SK-N-SH (cell line): ENCODE measurements at regions not wholly inside any gene's neighbourhood (a gene's known extent, or its start where the extent isn't known, plus 50 kb on each side); places are given as distances from the start of the nearest gene placed in this dataset.

Experiments
- CTCF ChIA-PET: fragments of 300-600, 350-600 bp; formaldehyde crosslinking; extraction: SDS; loops from one replicate; lab custom pipeline; 2021; lab: Yijun Ruan, JAX
- POLR2A ChIA-PET: fragments of 350-600 bp; sonication (Branson Sonifier 250); formaldehyde crosslinking; extraction: SDS; loops from one replicate; lab custom pipeline; 2020; ENCODE audit warnings: antibody characterized with exemption, inconsistent platforms; lab: Yijun Ruan, JAX
- DNase-seq: peaks from one replicate; pipeline ENCODE4 v3.0.0; 2012
- H2AFZ ChIP-seq: fragments of 200-600 bp; sonication (generic); 2 replicates; pipeline ENCODE4 v1.8.1; 2016; ENCODE audit warnings: antibody characterized with exemption, mild to moderate bottlenecking, low read depth
- H3F3A ChIP-seq: fragments of 200-600 bp; sonication (generic); replicated peaks from 2 replicates; pipeline ENCODE3; 2016; ENCODE audit warnings: antibody characterized with exemption, mild to moderate bottlenecking; ENCODE audit not compliant: insufficient read depth
- H3K27ac ChIP-seq, 2 experiments: fragments of 200-500 bp in 1 of 2; fragments of 200-600 bp in 1 of 2; sonication (Bioruptor generic) in 1 of 2; sonication (generic), shearing (Covaris generic) in 1 of 2; 2 replicates each; pipeline versions ENCODE4 v1.5.1 to v1.6.1; 2014 to 2016; ENCODE audit warnings: low read depth in 2 of 2, inconsistent platforms in 1 of 2, low read length in 1 of 2, mild to moderate bottlenecking in 1 of 2, mixed read lengths in 1 of 2
- H3K27me3 ChIP-seq: fragments of 200-600 bp; sonication (generic), shearing (Covaris generic); 2 replicates; pipeline ENCODE4 v1.6.1; 2016; ENCODE audit warnings: mixed run types; ENCODE audit not compliant: insufficient read depth
- H3K36me3 ChIP-seq, 2 experiments: fragments of 200-500 bp in 1 of 2; fragments of 200-600 bp in 1 of 2; sonication (Bioruptor generic) in 1 of 2; sonication (generic) in 1 of 2; replicated peaks in 1 of 2; 2 replicates each; pipeline versions ENCODE3 to v1.5.1; 2014 to 2016; ENCODE audit warnings: low read length in 1 of 2, mild to moderate bottlenecking in 1 of 2; ENCODE audit not compliant: insufficient read depth in 2 of 2, control insufficient read depth in 1 of 2
- H3K4me1 ChIP-seq, 2 experiments: fragments of 200-500 bp in 1 of 2; fragments of 200-600 bp in 1 of 2; sonication (Bioruptor generic) in 1 of 2; sonication (generic), shearing (Covaris generic) in 1 of 2; 2 replicates each; pipeline versions ENCODE4 v1.5.1 to v1.6.1; 2014 to 2016; ENCODE audit warnings: low read depth in 1 of 2, low read length in 1 of 2, mixed run types in 1 of 2; ENCODE audit not compliant: insufficient read depth in 2 of 2, control insufficient read depth in 1 of 2
- H3K4me2 ChIP-seq: fragments of 200-600 bp; sonication (generic), shearing (Covaris generic); 2 replicates; pipeline ENCODE4 v1.6.1; 2017; ENCODE audit warnings: mixed run types
- H3K4me3 ChIP-seq, 2 experiments: fragments of 200-500 bp in 1 of 2; fragments of 200-600 bp in 1 of 2; sonication (Bioruptor generic) in 1 of 2; sonication (generic), shearing (Covaris generic) in 1 of 2; 2 replicates each; pipeline versions ENCODE4 v1.5.1 to v1.8.1; 2014 to 2016; ENCODE audit warnings: low read depth in 2 of 2, inconsistent platforms in 1 of 2, low read length in 1 of 2, mild to moderate bottlenecking in 1 of 2, mixed read lengths in 1 of 2, moderate library complexity in 1 of 2
- H3K79me2 ChIP-seq: fragments of 200-600 bp; sonication (generic); 2 replicates; pipeline ENCODE4 v1.8.1; 2017; ENCODE audit warnings: mild to moderate bottlenecking; ENCODE audit not compliant: insufficient read depth
- H3K9ac ChIP-seq: fragments of 200-600 bp; sonication (generic); 2 replicates; pipeline ENCODE4 v1.6.1; 2017; ENCODE audit warnings: mixed run types
- H3K9me2 ChIP-seq: fragments of 200-600 bp; sonication (generic); 2 replicates; pipeline ENCODE4 v1.6.1; 2017; ENCODE audit warnings: mixed run types
- H3K9me3 ChIP-seq: fragments of 200-600 bp; sonication (generic); 2 replicates; pipeline ENCODE4 v1.6.1; 2017; ENCODE audit warnings: mixed run types, mild to moderate bottlenecking, moderate library complexity
- H4K20me1 ChIP-seq: fragments of 200-600 bp; sonication (generic); 2 replicates; pipeline ENCODE4 v1.6.1; 2017; ENCODE audit warnings: mild to moderate bottlenecking, mixed run types; ENCODE audit not compliant: insufficient read depth
- CHD2 ChIP-seq: fragments of 150-350 bp; IDR thresholded peaks from 2 replicates; pipeline ENCODE4 v1.6.1; 2018; ENCODE audit warnings: low read length; ENCODE audit not compliant: partially characterized antibody
- ELF1 ChIP-seq: IDR thresholded peaks from 2 replicates; pipeline ENCODE4 v1.4.0; 2012
- EP300 ChIP-seq, 2 experiments: IDR thresholded peaks; 2 replicates each; pipeline versions ENCODE4 v1.4.0 to v1.6.1; 2012; ENCODE audit warnings: borderline replicate concordance in 1 of 2, low read depth in 1 of 2, low read length in 1 of 2
- EZH2phosphoT487 ChIP-seq: fragments of 200-600 bp; sonication (generic); IDR thresholded peaks from 2 replicates; pipeline ENCODE4 v1.6.1; 2017; ENCODE audit warnings: low read depth, mixed run types, mild to moderate bottlenecking, antibody characterized with exemption, moderate library complexity, borderline replicate concordance
- FOSL2 ChIP-seq: IDR thresholded peaks from 2 replicates; pipeline ENCODE4 v1.4.0; 2012; ENCODE audit warnings: low read depth, mild to moderate bottlenecking, moderate library complexity, borderline replicate concordance
- FOXJ3 ChIP-seq: sonication (generic); formaldehyde crosslinking; IDR thresholded peaks from 2 replicates; pipeline ENCODE4 v1.5.1; 2020; ENCODE audit warnings: mild to moderate bottlenecking, missing genetic modification reagents
- FOXM1 ChIP-seq: IDR thresholded peaks from 2 replicates; pipeline ENCODE4 v1.4.0; 2012; ENCODE audit warnings: low read depth, mild to moderate bottlenecking
- GABPA ChIP-seq: IDR thresholded peaks from 2 replicates; pipeline ENCODE4 v1.4.0; 2012; ENCODE audit warnings: low read depth, mild to moderate bottlenecking
- MXI1 ChIP-seq: IDR thresholded peaks from 2 replicates; pipeline ENCODE4 v1.6.1; 2012; ENCODE audit warnings: mild to moderate bottlenecking, low read depth, low read length, improper control_type of control experiment
- NFIC ChIP-seq: IDR thresholded peaks from 2 replicates; pipeline ENCODE4 v1.4.0; 2012; ENCODE audit warnings: borderline replicate concordance
- POLR2AphosphoS5 ChIP-seq: IDR thresholded peaks from 2 replicates; pipeline ENCODE4 v1.6.1; 2012; ENCODE audit warnings: low read depth, low read length
- RAD21 ChIP-seq: IDR thresholded peaks from 2 replicates; pipeline ENCODE4 v1.6.1; 2012; ENCODE audit warnings: mild to moderate bottlenecking, low read length
- RCOR1 ChIP-seq: fragments of 150-350 bp; IDR thresholded peaks from 2 replicates; pipeline ENCODE4 v1.6.1; 2017; ENCODE audit warnings: antibody characterized with exemption, low read length
- RFX5 ChIP-seq: IDR thresholded peaks from 2 replicates; pipeline ENCODE4 v1.6.1; 2012; ENCODE audit warnings: mild to moderate bottlenecking, improper control_type of control experiment, low read length
- SIN3A ChIP-seq: IDR thresholded peaks from 2 replicates; pipeline ENCODE4 v1.6.1; 2012; ENCODE audit warnings: low read depth, mild to moderate bottlenecking, low read length, moderate library complexity, borderline replicate concordance
- SMC3 ChIP-seq: IDR thresholded peaks from 2 replicates; pipeline ENCODE4 v1.6.1; 2012; ENCODE audit warnings: low read depth, low read length, improper control_type of control experiment
- TEAD4 ChIP-seq: IDR thresholded peaks from 2 replicates; pipeline ENCODE4 v1.4.0; 2012; ENCODE audit warnings: mild to moderate bottlenecking, borderline replicate concordance; ENCODE audit not compliant: insufficient read depth
- YY1 ChIP-seq: IDR thresholded peaks from 2 replicates; pipeline ENCODE4 v1.4.0; 2012; ENCODE audit warnings: low read depth, mild to moderate bottlenecking
- ZBTB33 ChIP-seq: IDR thresholded peaks from 2 replicates; pipeline ENCODE4 v1.4.0; 2012; ENCODE audit warnings: low read depth, borderline replicate concordance
- WGBS: methylation state at CpG from one replicate; pipeline ENCODE4 v1.1.6; 2017; ENCODE audit warnings: low lambda C conversion rate; 5-methylcytosine and 5-hydroxymethylcytosine counted together
- TF ChIP-seq, protein P1 (sequence below): IDR thresholded peaks from 2 replicates; pipeline ENCODE4 v1.4.0; 2012; ENCODE audit warnings: low read depth
- TF ChIP-seq, protein P2 (sequence below): IDR thresholded peaks from 2 replicates; pipeline ENCODE4 v1.4.0; 2012; ENCODE audit warnings: low read depth, borderline replicate concordance
- TF ChIP-seq, protein P3 (sequence below): IDR thresholded peaks from 2 replicates; pipeline ENCODE4; 2012

- no peak for TF ChIP-seq FOXJ3 (CRISPR knock-in tag)
- TF ChIP-seq RCOR1 = no peak
- TF ChIP-seq, protein P1, sequence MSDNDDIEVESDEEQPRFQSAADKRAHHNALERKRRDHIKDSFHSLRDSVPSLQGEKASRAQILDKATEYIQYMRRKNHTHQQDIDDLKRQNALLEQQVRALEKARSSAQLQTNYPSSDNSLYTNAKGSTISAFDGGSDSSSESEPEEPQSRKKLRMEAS = no peak
- no peak for TF ChIP-seq ELF1
- TF ChIP-seq SMC3 = no peak
- TF ChIP-seq FOXM1 = no peak
- TF ChIP-seq, protein P2, sequence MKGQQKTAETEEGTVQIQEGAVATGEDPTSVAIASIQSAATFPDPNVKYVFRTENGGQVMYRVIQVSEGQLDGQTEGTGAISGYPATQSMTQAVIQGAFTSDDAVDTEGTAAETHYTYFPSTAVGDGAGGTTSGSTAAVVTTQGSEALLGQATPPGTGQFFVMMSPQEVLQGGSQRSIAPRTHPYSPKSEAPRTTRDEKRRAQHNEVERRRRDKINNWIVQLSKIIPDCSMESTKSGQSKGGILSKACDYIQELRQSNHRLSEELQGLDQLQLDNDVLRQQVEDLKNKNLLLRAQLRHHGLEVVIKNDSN = no peak
- H2AFZ ChIP-seq = no peak overlapping the region
Measured at GRCh38 chr1:175830500-175830899, 87.1 kb upstream of the TNR start.

DNA sequence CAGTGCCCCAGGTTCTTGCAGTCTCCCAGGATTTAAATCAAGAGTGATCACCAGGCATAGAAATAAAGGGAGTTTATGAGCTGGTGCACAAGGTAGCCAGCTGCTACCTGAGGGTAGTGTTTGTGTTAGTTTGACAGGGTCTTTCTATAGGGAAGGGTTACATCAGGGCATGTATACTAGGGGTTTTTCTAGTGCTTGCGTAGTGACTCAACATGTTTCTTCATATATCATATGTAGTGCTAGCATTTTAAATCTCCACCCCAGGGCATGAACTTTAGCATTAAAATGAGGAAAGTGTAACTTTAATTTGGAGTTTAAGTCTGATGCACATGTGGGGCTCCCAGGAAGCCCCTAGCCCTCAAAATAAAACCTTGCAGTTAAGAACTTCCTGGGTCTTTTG lies 86.5 kb upstream of the TNR start:
- Histone ChIP-seq H3K4me2 (no peak overlapping the region), H4K20me1 (no peaks in the 10 kb centered on the region), H3K27me3 (no peaks in the 10 kb centered on the region), H3K9me2 (no peaks in the 10 kb centered on the region), H3K27ac (no peak overlapping the region), H3F3A (no peaks in the 10 kb centered on the region), H3K4me1 (no peaks in the 10 kb centered on the region; a peak in 1 of 4 replicates), H3K4me3 (no peak overlapping the region), H3K36me3 (no peaks in the 10 kb centered on the region), H2AFZ (no peak overlapping the region), H3K9me3 (no peaks in the 10 kb centered on the region), H3K79me2 (no peaks in the 10 kb centered on the region), H3K9ac (no peak overlapping the region)
- POLR2A ChIA-PET = no interaction called here
- CTCF ChIA-PET = no interaction called here
- WGBS = 73% methylated on average over 1 of the region's 1 CpG
- no peak for DNase-seq
- no peak for TF ChIP-seq ELF1
- no peak for TF ChIP-seq MXI1
- no peak for TF ChIP-seq POLR2AphosphoS5
- TF ChIP-seq, protein P3, sequence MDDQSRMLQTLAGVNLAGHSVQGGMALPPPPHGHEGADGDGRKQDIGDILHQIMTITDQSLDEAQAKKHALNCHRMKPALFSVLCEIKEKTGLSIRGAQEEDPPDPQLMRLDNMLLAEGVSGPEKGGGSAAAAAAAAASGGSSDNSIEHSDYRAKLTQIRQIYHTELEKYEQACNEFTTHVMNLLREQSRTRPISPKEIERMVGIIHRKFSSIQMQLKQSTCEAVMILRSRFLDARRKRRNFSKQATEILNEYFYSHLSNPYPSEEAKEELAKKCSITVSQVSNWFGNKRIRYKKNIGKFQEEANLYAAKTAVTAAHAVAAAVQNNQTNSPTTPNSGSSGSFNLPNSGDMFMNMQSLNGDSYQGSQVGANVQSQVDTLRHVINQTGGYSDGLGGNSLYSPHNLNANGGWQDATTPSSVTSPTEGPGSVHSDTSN = no peak
- no peak for TF ChIP-seq RFX5
- no peak for TF ChIP-seq EZH2phosphoT487
- TF ChIP-seq FOXM1 = no peak
- no peak for TF ChIP-seq NFIC
- no peak for TF ChIP-seq FOSL2
- no peak for TF ChIP-seq ZBTB33
- no peak for TF ChIP-seq YY1
- TF ChIP-seq RAD21 = no peak
- TF ChIP-seq, protein P2 = no peak
- TF ChIP-seq SIN3A = no peak
- no peak for TF ChIP-seq GABPA
- TF ChIP-seq CHD2 = no peak
- no peak for TF ChIP-seq EP300 (IDR thresholded peaks at IDR 0.05; ENCODE audit: borderline replicate concordance in 1 of 2, low read depth in 1 of 2, low read length in 1 of 2)
- no peak for TF ChIP-seq TEAD4
- TF ChIP-seq RCOR1 = no peak

More at GRCh38 chr1:175830500-175830899, 87.1 kb upstream of the TNR start:
- no peaks in the 10 kb centered on the region for H3K9me2 ChIP-seq
- no peaks in the 10 kb centered on the region for H3F3A ChIP-seq
- H3K4me3 ChIP-seq = no peak overlapping the region
- H3K4me1 ChIP-seq = no peaks in the 10 kb centered on the region; a peak in 1 of 4 replicates
- no peak overlapping the region for H3K27ac ChIP-seq
- H3K9me3 ChIP-seq = no peaks in the 10 kb centered on the region
- no peak overlapping the region for H3K9ac ChIP-seq
- H4K20me1 ChIP-seq = no peaks in the 10 kb centered on the region
- no peaks in the 10 kb centered on the region for H3K36me3 ChIP-seq
- CTCF ChIA-PET = no interaction called here
- no peaks in the 10 kb centered on the region for H3K79me2 ChIP-seq
- POLR2A ChIA-PET = no interaction called here
- H3K27me3 ChIP-seq = no peaks in the 10 kb centered on the region
- no peak for DNase-seq
- no peak overlapping the region for H3K4me2 ChIP-seq
